T-helper 22 cell (primary cell): ENCODE measurements at regions not wholly inside any gene's neighbourhood (a gene's known extent, or its start where the extent isn't known, plus 50 kb on each side); places are given as distances from the start of the nearest gene placed in this dataset.

Experiments
- DNase-seq: peaks from one replicate; pipeline ENCODE4 v3.0.0-alpha.2; 2020; ENCODE audit warnings: low read depth

- no peak for DNase-seq
Observed at GRCh38 chr13:107743526-107743925, 471.8 kb downstream of the LIG4 start.

- no peak for DNase-seq
Observed at GRCh38 chr13:107743100-107743499, 472.2 kb downstream of the LIG4 start.

- no peak for DNase-seq
Observed at GRCh38 chr13:107742544-107742943, 472.8 kb downstream of the LIG4 start.

- DNase-seq = no peak
Observed at GRCh38 chr13:107738004-107738403, 477.3 kb downstream of the LIG4 start.

- no peak for DNase-seq
Observed at GRCh38 chr13:107736731-107737130, 478.6 kb downstream of the LIG4 start.

- no peak for DNase-seq
Observed at GRCh38 chr13:107736170-107736569, 479.2 kb downstream of the LIG4 start.

GRCh38 chr13:107734891-107735625 is 480.3 kb downstream of the LIG4 start:
- DNase-seq = no peak

- DNase-seq = no peak
Observed at GRCh38 chr13:107733276-107733675, 482.1 kb downstream of the LIG4 start.

GRCh38 chr13:107730813-107731212 is 484.5 kb downstream of the LIG4 start:
- DNase-seq = no peak

GRCh38 chr13:107721125-107721869 is 494.0 kb downstream of the LIG4 start:
- no peak for DNase-seq

GRCh38 chr13:107716741-107717140 is 498.6 kb downstream of the LIG4 start:
- DNase-seq = no peak

- no peak for DNase-seq
Observed at GRCh38 chr13:107716241-107716640, 499.1 kb downstream of the LIG4 start.

GRCh38 chr13:107715496-107715895 is 499.8 kb downstream of the LIG4 start:
- DNase-seq = no peak

- no peak for DNase-seq
Observed at GRCh38 chr13:107713314-107713713, 502.0 kb downstream of the LIG4 start.

- DNase-seq = no peak
Observed at GRCh38 chr13:107712145-107712860, 503.0 kb downstream of the LIG4 start.

GRCh38 chr13:107690181-107690580 is 525.2 kb downstream of the LIG4 start:
- no peak for DNase-seq

- DNase-seq = no peak
Observed at GRCh38 chr13:107685876-107686275, 529.5 kb downstream of the LIG4 start.

- DNase-seq = no peak
Observed at GRCh38 chr13:107681600-107681999, 533.7 kb downstream of the LIG4 start.

GRCh38 chr13:107680115-107680514 is 535.2 kb downstream of the LIG4 start:
- DNase-seq = no peak

GRCh38 chr13:107678075-107678689 is 537.2 kb downstream of the LIG4 start:
- DNase-seq = no peak

- no peak for DNase-seq
Observed at GRCh38 chr13:107675847-107676550, 539.3 kb downstream of the LIG4 start.
